OCI-LY7 (cell line): ENCODE measurements at regions not wholly inside any gene's neighbourhood (a gene's known extent, or its start where the extent isn't known, plus 50 kb on each side); places are given as distances from the start of the nearest gene placed in this dataset.
A peak's percentile ranks its signal among the peaks of the same experiment; 100 is the strongest.

Experiments used
- BruUV-seq: library from RNA; stranded (reverse); fragments of 400-500 nt; replicated peaks from 2 replicates; lab custom pipeline; 2021; lab: Mats Ljungman, UMichigan
- CTCF ChIA-PET: fragments of 300-600 bp; sonication (Branson Sonifier 250); formaldehyde crosslinking; loops from one replicate; lab custom pipeline; 2022; ENCODE audit warnings: antibody characterized with exemption; ENCODE audit not compliant: unreplicated experiment; lab: Charles Lee
- POLR2A ChIA-PET: fragments of 300-600 bp; sonication (Branson Sonifier 250); formaldehyde crosslinking; loops from one replicate; lab custom pipeline; 2022; ENCODE audit warnings: antibody characterized with exemption; lab: Charles Lee
- DNase-seq: peaks from one replicate; pipeline ENCODE4 v3.0.0-alpha.2; 2015; ENCODE audit warnings: low spot score
- H2AFZ ChIP-seq: fragments of 200-600 bp; sonication (generic), shearing (Covaris generic); 2 replicates; pipeline ENCODE4 v1.6.1; 2014; ENCODE audit warnings: mild to moderate bottlenecking, antibody characterized with exemption, low read length, moderate library complexity
- H3K27ac ChIP-seq: fragments of 200-600 bp; sonication (generic); 2 replicates; pipeline ENCODE4 v1.5.1; 2014; ENCODE audit warnings: mixed run types, low read depth, mild to moderate bottlenecking, moderate library complexity, low read length, inconsistent platforms; ENCODE audit not compliant: poor library complexity, severe bottlenecking
- H3K36me3 ChIP-seq: fragments of 200-600 bp; sonication (generic); 2 replicates; pipeline ENCODE4 v1.6.1; 2014; ENCODE audit warnings: mild to moderate bottlenecking, antibody characterized with exemption, low read length, moderate library complexity, mixed read lengths; ENCODE audit not compliant: insufficient read depth
- H3K4me1 ChIP-seq: fragments of 200-600 bp; sonication (generic); 2 replicates; pipeline ENCODE4 v1.5.1; 2014; ENCODE audit warnings: mild to moderate bottlenecking, low read length; ENCODE audit not compliant: insufficient read depth, poor library complexity, severe bottlenecking
- H3K4me2 ChIP-seq: fragments of 200-600 bp; sonication (generic); 2 replicates; pipeline ENCODE4 v1.6.1; 2014; ENCODE audit warnings: mild to moderate bottlenecking, low read length
- H3K4me3 ChIP-seq: fragments of 200-600 bp; sonication (generic); 2 replicates; pipeline ENCODE4 v1.5.1; 2014; ENCODE audit warnings: mild to moderate bottlenecking, low read depth, low read length; ENCODE audit not compliant: poor library complexity, severe bottlenecking
- H3K79me2 ChIP-seq: fragments of 200-600 bp; sonication (generic); 2 replicates; pipeline ENCODE4 v1.6.1; 2016; ENCODE audit warnings: low read depth, mild to moderate bottlenecking, low read length, moderate library complexity, mixed read lengths; ENCODE audit not compliant: insufficient read depth
- H3K9me2 ChIP-seq: fragments of 200-600 bp; sonication (generic); 2 replicates; pipeline ENCODE4 v1.6.1; 2016; ENCODE audit warnings: mild to moderate bottlenecking, low read length, mixed read lengths; ENCODE audit not compliant: insufficient read depth
- H3K9me3 ChIP-seq: fragments of 200-600 bp; sonication (generic); 2 replicates; pipeline ENCODE4 v1.6.1; 2014; ENCODE audit warnings: mild to moderate bottlenecking, mixed run types, low read length, mixed read lengths
- H4K20me1 ChIP-seq: fragments of 200-600 bp; sonication (generic); 2 replicates; pipeline ENCODE4 v1.6.1; 2014; ENCODE audit warnings: mild to moderate bottlenecking, antibody characterized with exemption, low read length, moderate library complexity, mixed read lengths; ENCODE audit not compliant: insufficient read depth
- EZH2phosphoT487 ChIP-seq: fragments of 200-600 bp; sonication (generic); IDR thresholded peaks from 2 replicates; pipeline ENCODE4 v1.6.1; 2018; ENCODE audit warnings: low read depth, borderline replicate concordance, mild to moderate bottlenecking, mixed run types, antibody characterized with exemption, low read length, moderate library complexity, mixed read lengths
- intact Hi-C: fragments of 100-400 bp; cut with micrococcal nuclease; formaldehyde crosslinking; loops from one replicate; pipeline ENCODE4 v1.10.0; 2022; ENCODE audit not compliant: unreplicated experiment
- TF ChIP-seq, protein P1 (sequence below): fragments of 200-600 bp; sonication (generic); conservative IDR thresholded peaks from 2 replicates; pipeline ENCODE4 v1.5.1; 2014; ENCODE audit warnings: mild to moderate bottlenecking, antibody characterized with exemption, low read length, moderate library complexity, mixed read lengths

DNA sequence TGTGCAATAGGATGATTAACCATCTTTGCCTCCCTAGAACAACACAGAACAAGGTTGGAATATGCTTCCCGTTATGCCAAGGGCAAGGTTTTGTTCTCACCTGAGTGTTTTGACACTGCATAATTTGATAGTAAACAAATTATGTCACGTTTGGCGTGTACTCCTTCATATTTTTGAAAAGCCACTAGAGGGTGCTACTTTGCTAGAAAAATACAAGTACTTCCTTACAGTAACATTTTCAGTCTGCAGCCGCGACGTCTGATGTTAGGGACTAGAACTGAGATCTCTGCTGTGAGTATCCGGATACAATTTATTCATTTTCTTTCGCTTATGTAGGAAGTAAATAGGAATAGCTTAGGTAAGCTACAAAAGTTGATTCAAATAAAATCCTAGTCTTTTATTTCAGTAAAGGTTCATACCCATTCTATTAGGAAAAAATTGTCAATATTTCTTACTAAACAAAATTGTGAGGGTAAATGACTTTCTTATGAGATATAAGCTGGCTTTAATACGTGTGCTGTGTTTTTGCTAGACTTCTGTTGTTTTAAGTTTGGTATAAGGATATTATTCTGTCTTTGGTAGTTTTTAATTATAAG lies 181.1 kb upstream of the WDFY3 start:
- Histone ChIP-seq H3K4me3 (no peak overlapping the region), H3K79me2 (no peaks in the 10 kb centered on the region), H3K36me3 (no peaks in the 10 kb centered on the region), H2AFZ (no peak overlapping the region), H3K4me1 (no peaks in the 10 kb centered on the region), H3K4me2 (no peak overlapping the region; the same call in 1 of the 2 replicates), H3K9me2 (no peaks in the 10 kb centered on the region), H3K9me3 (no peaks in the 10 kb centered on the region), H4K20me1 (no peaks in the 10 kb centered on the region), H3K27ac (no peak overlapping the region)
- intact Hi-C loops = loop anchor here (1.0 to 10.0 kb wide), 7 partner anchors 217 to 897 kb away; no protein-coding TSS in a partner anchor
- DNase-seq = peak; percentile 61
- BruUV-seq = no TSS peak
- ChIA-PET CTCF (no interaction called here), POLR2A (interaction anchor here (0.7 to 0.9 kb wide), 3 partner anchors 9 to 601 kb away, joined by 3 read pairs; no protein-coding TSS in a partner anchor)
- TF ChIP-seq, protein P1, sequence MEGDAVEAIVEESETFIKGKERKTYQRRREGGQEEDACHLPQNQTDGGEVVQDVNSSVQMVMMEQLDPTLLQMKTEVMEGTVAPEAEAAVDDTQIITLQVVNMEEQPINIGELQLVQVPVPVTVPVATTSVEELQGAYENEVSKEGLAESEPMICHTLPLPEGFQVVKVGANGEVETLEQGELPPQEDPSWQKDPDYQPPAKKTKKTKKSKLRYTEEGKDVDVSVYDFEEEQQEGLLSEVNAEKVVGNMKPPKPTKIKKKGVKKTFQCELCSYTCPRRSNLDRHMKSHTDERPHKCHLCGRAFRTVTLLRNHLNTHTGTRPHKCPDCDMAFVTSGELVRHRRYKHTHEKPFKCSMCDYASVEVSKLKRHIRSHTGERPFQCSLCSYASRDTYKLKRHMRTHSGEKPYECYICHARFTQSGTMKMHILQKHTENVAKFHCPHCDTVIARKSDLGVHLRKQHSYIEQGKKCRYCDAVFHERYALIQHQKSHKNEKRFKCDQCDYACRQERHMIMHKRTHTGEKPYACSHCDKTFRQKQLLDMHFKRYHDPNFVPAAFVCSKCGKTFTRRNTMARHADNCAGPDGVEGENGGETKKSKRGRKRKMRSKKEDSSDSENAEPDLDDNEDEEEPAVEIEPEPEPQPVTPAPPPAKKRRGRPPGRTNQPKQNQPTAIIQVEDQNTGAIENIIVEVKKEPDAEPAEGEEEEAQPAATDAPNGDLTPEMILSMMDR = peak; percentile 82
- TF ChIP-seq EZH2phosphoT487 = no peak

DNA sequence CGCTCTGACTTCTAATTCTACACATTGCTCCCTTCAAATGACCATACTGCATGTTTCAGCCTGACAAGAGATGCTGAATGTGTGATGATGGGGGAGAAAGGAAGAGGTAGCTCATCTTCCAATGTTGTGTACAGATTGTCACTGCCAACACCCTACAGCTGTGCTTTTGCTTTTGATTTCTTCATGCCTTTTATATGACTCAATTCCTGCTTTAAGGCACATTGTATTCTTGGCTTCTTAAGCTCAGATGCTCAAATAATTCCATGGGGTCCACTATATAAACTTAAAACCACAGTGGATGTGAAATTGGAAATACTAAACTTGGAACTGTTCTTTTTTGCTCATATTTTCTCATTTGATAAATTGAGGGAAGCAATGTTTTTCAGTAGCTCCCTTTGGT lies 183.2 kb upstream of the WDFY3 start:
- no peak overlapping the region for H3K27ac ChIP-seq
- H3K4me1 ChIP-seq = no peaks in the 10 kb centered on the region
- no peaks in the 10 kb centered on the region for H3K9me2 ChIP-seq
- intact Hi-C loops = loop anchor here (5.0 to 10.0 kb wide), 4 partner anchors 215 to 895 kb away; no protein-coding TSS in a partner anchor
- H3K4me2 ChIP-seq = no peak overlapping the region
- no peaks in the 10 kb centered on the region for H3K36me3 ChIP-seq
- DNase-seq = no peak
- TF ChIP-seq, protein P1 = no peak
- no peak for TF ChIP-seq EZH2phosphoT487
- ChIA-PET POLR2A (interaction anchor here (0.7 kb wide), 1 partner anchor 109 kb away, joined by 3 read pairs; no protein-coding TSS in a partner anchor), CTCF (interaction anchor here (1.6 kb wide), 1 partner anchor 647 kb away, joined by 3 read pairs; no protein-coding TSS in a partner anchor)
- BruUV-seq = no TSS peak
- no peak overlapping the region for H2AFZ ChIP-seq
- H3K4me3 ChIP-seq = no peak overlapping the region
- H3K79me2 ChIP-seq = no peaks in the 10 kb centered on the region
- H3K9me3 ChIP-seq = no peaks in the 10 kb centered on the region
- no peaks in the 10 kb centered on the region for H4K20me1 ChIP-seq

DNA sequence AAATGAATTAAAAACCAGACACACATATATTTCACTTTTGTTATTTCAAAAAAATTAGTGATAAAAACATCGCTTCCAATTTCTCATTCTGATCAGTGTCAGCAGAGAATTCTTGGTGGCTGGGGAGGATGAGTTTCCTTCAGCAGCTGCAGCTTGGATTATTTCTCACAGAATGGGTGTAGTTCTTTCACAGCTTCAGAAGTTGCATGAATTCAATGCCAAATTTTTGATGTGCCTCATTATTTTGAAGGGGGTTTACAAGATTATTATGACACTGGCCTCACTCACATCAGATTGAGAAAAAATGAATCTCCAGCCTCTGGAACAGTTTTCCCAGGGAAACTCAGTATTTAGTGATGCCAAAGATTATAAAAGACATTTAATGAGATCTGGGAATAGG lies 184.9 kb upstream of the WDFY3 start:
- Histone ChIP-seq H3K79me2 (no peaks in the 10 kb centered on the region), H3K4me3 (no peak overlapping the region), H2AFZ (no peak overlapping the region), H3K9me3 (no peaks in the 10 kb centered on the region), H3K27ac (no peak overlapping the region), H3K4me2 (no peak overlapping the region), H4K20me1 (no peaks in the 10 kb centered on the region), H3K36me3 (no peaks in the 10 kb centered on the region), H3K4me1 (no peaks in the 10 kb centered on the region), H3K9me2 (no peaks in the 10 kb centered on the region)
- POLR2A ChIA-PET = interaction anchor here (0.5 kb wide), 1 partner anchor 1092 kb away, joined by 3 read pairs; no protein-coding TSS in a partner anchor
- CTCF ChIA-PET = no interaction called here
- no peak for TF ChIP-seq EZH2phosphoT487
- TF ChIP-seq, protein P1 = no peak
- BruUV-seq = no TSS peak
- DNase-seq = no peak
- intact Hi-C loops = no loop called here
